ENCODE measurements at regions not wholly inside any gene's neighbourhood (a gene's known extent, or its start where the extent isn't known, plus 50 kb on each side); places are given as distances from the start of the nearest gene placed in this dataset.
"Not testable (repeated sequence)": the region's sequence is repeated elsewhere in the genome, so short reads cannot be mapped to it uniquely, and the experiment has no call there.

DNA sequence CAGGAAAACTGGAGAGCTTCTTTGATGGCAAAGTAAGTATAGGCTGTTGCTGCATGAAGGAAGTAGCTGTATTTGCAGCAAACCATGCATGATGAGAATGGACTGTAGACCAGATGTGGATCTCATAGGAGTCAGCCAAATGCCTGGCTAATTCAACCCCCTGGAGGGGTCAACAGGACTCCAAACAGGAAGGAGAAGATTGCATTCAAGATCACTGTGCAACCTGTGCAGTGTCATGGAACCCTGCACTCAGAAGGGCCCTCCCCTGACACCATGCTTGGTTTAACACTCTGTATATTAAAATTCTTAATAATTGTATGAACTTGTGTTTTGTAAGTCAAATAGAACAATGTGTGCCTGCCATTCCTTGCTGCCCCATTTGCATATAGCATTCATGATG lies 225.1 kb upstream of the FSCB start:
- no peaks in the 10 kb centered on the region for H3K4me1 ChIP-seq (ENCODE audit: low read depth, poor library complexity, severe bottlenecking)
- H4K20me1 ChIP-seq (ENCODE audit: insufficient read depth) = no peaks in the 10 kb centered on the region
- no peak overlapping the region for H3K9ac ChIP-seq
- H3K79me2 ChIP-seq (ENCODE audit: insufficient read depth, low read depth) = no peaks in the 10 kb centered on the region
- H3K4me2 ChIP-seq = no peak overlapping the region
- H3K27me3 ChIP-seq (ENCODE audit: insufficient read depth, low read depth) = no peaks in the 10 kb centered on the region
- no peak overlapping the region for H3K4me3 ChIP-seq (IDR thresholded peaks at IDR 0.05; ENCODE audit: insufficient read depth, low read depth, low read length)
- no peak for TF ChIP-seq CTCF (conservative IDR thresholded peaks at IDR 0.05; ENCODE audit: low read depth, low read length)
- H3K36me3 ChIP-seq (ENCODE audit: insufficient read depth) = no peaks in the 10 kb centered on the region
- H3K27ac ChIP-seq = no peak overlapping the region
- no peak overlapping the region for H2AFZ ChIP-seq (ENCODE audit: low read depth)

DNA sequence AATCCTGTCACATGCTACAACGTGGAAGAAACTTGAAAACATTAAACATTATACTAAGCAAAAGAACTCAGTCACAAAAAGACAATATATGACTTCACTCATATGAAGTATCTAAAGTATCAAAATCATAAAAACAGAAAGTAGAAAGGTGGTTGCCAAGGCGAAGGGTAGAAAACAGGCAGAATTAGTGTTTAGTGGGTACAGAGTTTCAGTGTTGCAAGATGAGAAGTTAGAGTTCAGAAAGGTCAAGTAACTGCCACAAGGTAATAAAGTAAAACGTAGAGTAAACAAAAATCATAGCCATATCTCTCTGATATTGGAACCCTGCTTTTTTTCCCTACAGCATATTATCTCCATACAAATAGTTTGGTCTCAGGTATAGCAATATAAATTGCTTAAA lies 223.8 kb upstream of the FSCB start:
- Histone ChIP-seq H3K4me2 (no peak overlapping the region), H3K36me3 (ENCODE audit: insufficient read depth) (no peaks in the 10 kb centered on the region), H3K4me3 (IDR thresholded peaks at IDR 0.05; ENCODE audit: insufficient read depth, low read depth, low read length) (no peak overlapping the region), H3K4me1 (ENCODE audit: low read depth, poor library complexity, severe bottlenecking) (no peaks in the 10 kb centered on the region), H3K27ac (no peak overlapping the region), H3K79me2 (ENCODE audit: insufficient read depth, low read depth) (no peaks in the 10 kb centered on the region), H4K20me1 (ENCODE audit: insufficient read depth) (no peaks in the 10 kb centered on the region), H3K9ac (no peak overlapping the region), H2AFZ (ENCODE audit: low read depth) (no peak overlapping the region), H3K27me3 (ENCODE audit: insufficient read depth, low read depth) (no peaks in the 10 kb centered on the region)
- no peak for TF ChIP-seq CTCF (conservative IDR thresholded peaks at IDR 0.05; ENCODE audit: low read depth, low read length)

- not testable (repeated sequence) for H3K9ac ChIP-seq; H3K27ac ChIP-seq; H3K4me1 ChIP-seq (ENCODE audit: low read depth, poor library complexity, severe bottlenecking); H3K4me2 ChIP-seq; H3K79me2 ChIP-seq (ENCODE audit: insufficient read depth, low read depth); H4K20me1 ChIP-seq (ENCODE audit: insufficient read depth); H3K4me3 ChIP-seq (IDR thresholded peaks at IDR 0.05; ENCODE audit: insufficient read depth, low read depth, low read length); H3K36me3 ChIP-seq (ENCODE audit: insufficient read depth); H2AFZ ChIP-seq (ENCODE audit: low read depth); H3K27me3 ChIP-seq (ENCODE audit: insufficient read depth, low read depth)
Measured at GRCh38 chr14:44721395-44721794, 214.3 kb upstream of the FSCB start.

DNA sequence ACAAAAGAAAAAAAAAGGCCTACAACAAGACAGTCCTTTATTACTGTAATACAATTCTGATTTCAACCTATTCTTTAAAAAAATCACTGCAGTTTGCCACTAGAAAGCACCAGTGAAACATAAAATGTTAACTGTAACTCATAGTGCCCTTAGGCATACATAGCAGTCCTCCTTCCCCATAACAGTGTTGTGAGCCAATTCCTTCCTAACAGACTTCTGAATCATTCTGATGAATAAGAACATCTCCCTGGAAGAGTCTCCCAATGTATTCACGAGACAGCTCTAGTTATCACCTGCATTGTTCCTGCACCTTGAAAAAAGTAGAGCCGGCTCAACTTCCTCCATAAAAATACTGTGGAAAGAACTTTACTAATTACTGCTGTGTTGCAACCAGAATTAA lies 213.6 kb upstream of the FSCB start:
- Histone ChIP-seq H3K4me3 (IDR thresholded peaks at IDR 0.05; ENCODE audit: insufficient read depth, low read depth, low read length) (no peak overlapping the region), H3K36me3 (ENCODE audit: insufficient read depth) (no peaks in the 10 kb centered on the region)

More for the DNA sequence above, 213.6 kb upstream of the FSCB start:
- Histone ChIP-seq H3K79me2 (ENCODE audit: insufficient read depth, low read depth) (no peaks in the 10 kb centered on the region), H3K27ac (no peak overlapping the region), H3K4me2 (no peak overlapping the region), H2AFZ (ENCODE audit: low read depth) (no peak overlapping the region), H4K20me1 (ENCODE audit: insufficient read depth) (no peaks in the 10 kb centered on the region), H3K27me3 (ENCODE audit: insufficient read depth, low read depth) (no peaks in the 10 kb centered on the region), H3K9ac (no peak overlapping the region), H3K4me1 (ENCODE audit: low read depth, poor library complexity, severe bottlenecking) (no peaks in the 10 kb centered on the region)
- TF ChIP-seq CTCF (conservative IDR thresholded peaks at IDR 0.05; ENCODE audit: low read depth, low read length) = no peak
